Peyer's patch (tissue), 4 donors: ENCODE measurements at regions not wholly inside any gene's neighbourhood (a gene's known extent, or its start where the extent isn't known, plus 50 kb on each side); places are given as distances from the start of the nearest gene placed in this dataset.
"Not testable (repeated sequence)": the region's sequence is repeated elsewhere in the genome, so short reads cannot be mapped to it uniquely, and the experiment has no call there.

Experiments
- DNase-seq, 3 donors: peaks; one replicate each; pipeline ENCODE4 v3.0.0-alpha.2; 2017 to 2019
- H3K27ac ChIP-seq, 4 donors: fragments of 200-600 bp; sonication (generic); one replicate each; pipeline ENCODE4 v1.5.1; 2016 to 2019
- H3K27me3 ChIP-seq, 2 donors: fragments of 200-600 bp; sonication (generic); one replicate each; pipeline ENCODE4 v1.5.1; 2019
- H3K36me3 ChIP-seq, 3 donors: fragments of 200-600 bp; sonication (generic); one replicate each; pipeline ENCODE4 v1.5.1; 2016 to 2019
- H3K4me1 ChIP-seq, 4 donors: fragments of 200-600 bp; sonication (generic); one replicate each; pipeline ENCODE4 v1.5.1; 2016 to 2019
- H3K4me3 ChIP-seq, 4 donors: fragments of 200-600 bp; sonication (generic); 1 replicate in 3 of 4; 2 replicates in 1 of 4; pipeline ENCODE4 v1.5.1; 2016 to 2019; ENCODE audit warnings: mild to moderate bottlenecking in 1 of 4
- H3K9me3 ChIP-seq, 4 donors: fragments of 200-600 bp; sonication (generic); one replicate each; pipeline ENCODE4 v1.5.1; 2016 to 2019; ENCODE audit warnings: mild to moderate bottlenecking in 1 of 4
- POLR2A ChIP-seq, 2 donors: fragments of 450-650 bp; IDR thresholded peaks; one replicate each; pipeline ENCODE4 v1.5.1; 2017; ENCODE audit warnings: antibody characterized with exemption in 2 of 2, mild to moderate bottlenecking in 2 of 2, moderate library complexity in 2 of 2
- TF ChIP-seq, protein P1 (sequence below), 6 experiments: fragments of 450-650 bp in 4 of 6; fragments of 200-600 bp in 2 of 6; sonication (generic) in 1 of 6; IDR thresholded peaks; one replicate each; pipeline ENCODE4 v1.5.1; 2017 to 2019; ENCODE audit warnings: antibody characterized with exemption in 6 of 6, mild to moderate bottlenecking in 3 of 6, moderate library complexity in 1 of 6

- H3K4me3 ChIP-seq = no peak overlapping the region
- H3K36me3 ChIP-seq = no peaks in the 10 kb centered on the region
- no peak for TF ChIP-seq POLR2A (IDR thresholded peaks at IDR 0.05)
- TF ChIP-seq, protein P1, sequence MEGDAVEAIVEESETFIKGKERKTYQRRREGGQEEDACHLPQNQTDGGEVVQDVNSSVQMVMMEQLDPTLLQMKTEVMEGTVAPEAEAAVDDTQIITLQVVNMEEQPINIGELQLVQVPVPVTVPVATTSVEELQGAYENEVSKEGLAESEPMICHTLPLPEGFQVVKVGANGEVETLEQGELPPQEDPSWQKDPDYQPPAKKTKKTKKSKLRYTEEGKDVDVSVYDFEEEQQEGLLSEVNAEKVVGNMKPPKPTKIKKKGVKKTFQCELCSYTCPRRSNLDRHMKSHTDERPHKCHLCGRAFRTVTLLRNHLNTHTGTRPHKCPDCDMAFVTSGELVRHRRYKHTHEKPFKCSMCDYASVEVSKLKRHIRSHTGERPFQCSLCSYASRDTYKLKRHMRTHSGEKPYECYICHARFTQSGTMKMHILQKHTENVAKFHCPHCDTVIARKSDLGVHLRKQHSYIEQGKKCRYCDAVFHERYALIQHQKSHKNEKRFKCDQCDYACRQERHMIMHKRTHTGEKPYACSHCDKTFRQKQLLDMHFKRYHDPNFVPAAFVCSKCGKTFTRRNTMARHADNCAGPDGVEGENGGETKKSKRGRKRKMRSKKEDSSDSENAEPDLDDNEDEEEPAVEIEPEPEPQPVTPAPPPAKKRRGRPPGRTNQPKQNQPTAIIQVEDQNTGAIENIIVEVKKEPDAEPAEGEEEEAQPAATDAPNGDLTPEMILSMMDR (IDR thresholded peaks at IDR 0.05) = no peak
- no peaks in the 10 kb centered on the region for H3K9me3 ChIP-seq
- DNase-seq = no peak
- no peaks in the 10 kb centered on the region for H3K4me1 ChIP-seq
- no peak overlapping the region for H3K27ac ChIP-seq
- H3K27me3 ChIP-seq = no peaks in the 10 kb centered on the region
Measured at GRCh38 chr3:162391301-162391700, 894.7 kb downstream of the OTOL1 start.

- Histone ChIP-seq H3K4me3 (no peak overlapping the region), H3K9me3 (no peaks in the 10 kb centered on the region), H3K27ac (no peak overlapping the region), H3K4me1 (no peaks in the 10 kb centered on the region), H3K36me3 (no peaks in the 10 kb centered on the region), H3K27me3 (no peaks in the 10 kb centered on the region)
- DNase-seq = no peak
- TF ChIP-seq POLR2A (IDR thresholded peaks at IDR 0.05) = no peak
- TF ChIP-seq, protein P1 (IDR thresholded peaks at IDR 0.05) = no peak
Measured at GRCh38 chr3:162395496-162395895, 898.9 kb downstream of the OTOL1 start.

DNA sequence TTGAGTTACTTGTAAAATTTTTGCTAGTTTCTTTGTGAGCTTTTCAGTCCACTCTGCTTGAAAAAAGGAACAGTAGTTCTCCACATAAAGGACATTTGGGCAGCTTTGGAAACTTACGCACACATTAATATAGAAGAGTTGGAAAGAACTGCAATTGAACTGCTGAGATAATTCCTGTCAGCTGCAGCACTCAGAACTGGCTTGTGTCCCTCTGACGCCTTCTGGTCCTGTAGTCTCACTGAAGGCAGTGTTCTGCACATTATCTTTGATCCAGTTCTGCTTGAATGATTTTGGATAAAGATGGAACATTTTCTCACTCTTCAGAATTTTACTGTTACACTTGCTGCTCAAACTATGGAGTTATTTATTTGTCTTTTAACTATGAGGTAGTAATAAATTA, 901.9 kb downstream of the OTOL1 start:
- H3K4me3 ChIP-seq = no peak overlapping the region
- no peak for DNase-seq
- no peak overlapping the region for H3K27ac ChIP-seq
- H3K9me3 ChIP-seq = no peaks in the 10 kb centered on the region
- TF ChIP-seq POLR2A (IDR thresholded peaks at IDR 0.05) = no peak
- TF ChIP-seq, protein P1 (IDR thresholded peaks at IDR 0.05) = no peak
- no peaks in the 10 kb centered on the region for H3K4me1 ChIP-seq
- H3K27me3 ChIP-seq = no peaks in the 10 kb centered on the region
- H3K36me3 ChIP-seq = no peaks in the 10 kb centered on the region

DNA sequence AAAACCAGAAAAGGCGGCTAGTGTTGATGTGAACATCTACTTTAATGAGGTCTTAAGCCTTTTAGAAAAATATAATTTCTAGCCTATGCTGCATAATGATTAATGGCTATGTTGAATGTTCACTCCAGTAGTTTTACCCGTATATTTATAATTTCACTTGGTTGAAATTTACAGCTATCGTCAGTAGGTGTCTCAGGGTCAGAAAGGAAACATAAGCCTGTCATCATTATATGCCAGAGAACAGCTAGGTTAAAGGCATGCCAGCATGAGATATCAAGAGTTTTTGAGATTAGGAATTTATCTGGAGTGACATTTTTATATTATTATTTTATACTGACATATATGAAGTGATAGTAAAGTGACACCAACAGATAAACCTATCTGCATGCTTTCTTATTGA, 904.1 kb downstream of the OTOL1 start:
- TF ChIP-seq POLR2A (IDR thresholded peaks at IDR 0.05) = no peak
- H3K9me3 ChIP-seq = no peaks in the 10 kb centered on the region
- no peaks in the 10 kb centered on the region for H3K27me3 ChIP-seq
- H3K27ac ChIP-seq = no peak overlapping the region
- H3K4me1 ChIP-seq = no peaks in the 10 kb centered on the region
- H3K4me3 ChIP-seq = no peak overlapping the region
- no peaks in the 10 kb centered on the region for H3K36me3 ChIP-seq
- no peak for DNase-seq

DNA sequence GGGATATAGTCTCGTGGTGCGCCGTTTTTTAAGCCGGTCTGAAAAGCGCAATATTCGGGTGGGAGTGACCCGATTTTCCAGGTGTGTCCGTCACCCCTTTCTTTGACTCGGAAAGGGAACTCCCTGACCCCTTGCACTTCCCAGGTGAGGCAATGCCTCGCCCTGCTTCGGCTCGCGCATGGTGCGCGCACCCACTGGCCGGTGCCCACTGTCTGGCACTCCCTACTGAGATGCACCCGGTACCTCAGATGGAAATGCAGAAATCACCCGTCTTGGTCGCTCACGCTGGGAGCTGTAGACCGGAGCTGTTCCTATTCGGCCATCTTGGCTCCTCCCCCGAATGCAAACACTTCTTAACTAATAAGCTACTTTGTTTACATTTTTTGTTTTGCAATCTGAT, 914.9 kb downstream of the OTOL1 start:
- not testable (repeated sequence) for H3K4me3 ChIP-seq, H3K9me3 ChIP-seq, H3K27ac ChIP-seq, H3K27me3 ChIP-seq, H3K36me3 ChIP-seq, DNase-seq, H3K4me1 ChIP-seq

DNA sequence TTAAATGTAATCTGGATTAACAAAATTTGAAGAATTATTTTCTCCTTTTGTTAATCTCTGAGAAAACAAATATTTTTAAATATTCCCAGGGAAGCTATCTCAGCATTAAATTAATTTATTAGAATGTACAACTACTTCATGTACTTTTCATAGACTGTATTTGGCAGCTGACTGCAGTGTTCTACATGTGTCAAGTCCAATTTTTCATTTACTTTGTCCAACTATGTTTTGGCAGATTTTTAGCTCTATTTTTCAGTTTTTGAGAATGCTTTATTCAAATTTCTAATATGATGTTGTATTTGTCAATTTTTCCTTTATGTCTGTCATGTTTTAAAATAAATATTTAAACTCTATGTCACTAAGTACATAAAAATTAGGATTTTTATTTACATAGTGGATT, 925.1 kb downstream of the OTOL1 start:
- H3K4me3 ChIP-seq = no peak overlapping the region
- H3K36me3 ChIP-seq = no peaks in the 10 kb centered on the region
- TF ChIP-seq, protein P1 (IDR thresholded peaks at IDR 0.05) = no peak
- no peak for TF ChIP-seq POLR2A (IDR thresholded peaks at IDR 0.05)
- no peaks in the 10 kb centered on the region for H3K9me3 ChIP-seq
- no peaks in the 10 kb centered on the region for H3K27me3 ChIP-seq
- H3K27ac ChIP-seq = no peak overlapping the region
- no peaks in the 10 kb centered on the region for H3K4me1 ChIP-seq
- DNase-seq = no peak

DNA sequence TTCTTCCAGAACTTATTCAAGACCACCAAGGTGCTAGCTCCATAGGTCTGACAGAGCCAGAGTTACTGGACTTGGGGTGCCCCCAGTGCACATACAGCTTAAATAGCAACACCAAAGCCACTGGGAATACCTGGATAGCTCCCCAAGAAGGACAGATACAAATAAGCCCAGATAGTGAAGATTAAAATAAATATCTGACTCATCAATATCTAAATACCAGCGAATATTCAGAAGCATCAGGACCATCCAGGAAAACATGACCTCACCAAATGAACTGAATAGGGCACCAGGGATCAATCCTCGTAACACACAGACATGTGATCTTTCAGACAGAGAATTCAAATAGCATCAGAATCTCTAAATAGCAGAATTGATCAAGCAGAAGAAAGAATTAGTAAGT, 931.6 kb downstream of the OTOL1 start:
- no peaks in the 10 kb centered on the region for H3K36me3 ChIP-seq
- TF ChIP-seq POLR2A (IDR thresholded peaks at IDR 0.05) = no peak
- TF ChIP-seq, protein P1 (IDR thresholded peaks at IDR 0.05) = no peak

More for the DNA sequence above, 931.6 kb downstream of the OTOL1 start:
- H3K4me3 ChIP-seq = no peak overlapping the region
- no peaks in the 10 kb centered on the region for H3K9me3 ChIP-seq
- no peak overlapping the region for H3K27ac ChIP-seq
- H3K27me3 ChIP-seq = no peaks in the 10 kb centered on the region
- no peaks in the 10 kb centered on the region for H3K4me1 ChIP-seq
- DNase-seq = no peak
